ENCODE measurements at regions not wholly inside any gene's neighbourhood (a gene's known extent, or its start where the extent isn't known, plus 50 kb on each side); places are given as distances from the start of the nearest gene placed in this dataset.

GRCh38 chr7:106482091-106482490 lies 178.9 kb downstream of the CCDC71L start:
- TF ChIP-seq POLR2AphosphoS5 (IDR thresholded peaks at IDR 0.05; ENCODE audit: insufficient read depth in 1 of 2, low read depth in 1 of 2) (no peak), POLR2A (IDR thresholded peaks at IDR 0.05) (no peak)
